Stimulated activated CD8-positive, alpha-beta memory T cell treated with anti-CD3 and anti-CD28 coated beads, Interleukin-4, amount 100 ng/mL, for 1 hour (primary cell): ENCODE measurements at regions not wholly inside any gene's neighbourhood (a gene's known extent, or its start where the extent isn't known, plus 50 kb on each side); places are given as distances from the start of the nearest gene placed in this dataset.
"Not testable (repeated sequence)": the region's sequence is repeated elsewhere in the genome, so short reads cannot be mapped to it uniquely, and the experiment has no call there.

ENCODE experiments used
- DNase-seq, 2 donors: peaks; one replicate each; pipeline ENCODE4 v3.0.0-alpha.2; 2020; ENCODE audit warnings: low read depth in 2 of 2, low spot score in 1 of 2

GRCh38 chr19:29154163-29154562, 58.8 kb downstream of the UQCRFS1 start:
- no peak for DNase-seq

GRCh38 chr19:29145756-29146155, 67.2 kb downstream of the UQCRFS1 start:
- DNase-seq, result no peak

- no peak for DNase-seq
Observed at GRCh38 chr19:29143183-29143582, 69.8 kb downstream of the UQCRFS1 start.

- DNase-seq, result no peak
Observed at GRCh38 chr19:29139227-29139626, 73.7 kb downstream of the UQCRFS1 start.

- not testable (repeated sequence) for DNase-seq
Observed at GRCh38 chr19:29138206-29138605, 74.7 kb downstream of the UQCRFS1 start.

GRCh38 chr19:29131456-29131855, 81.5 kb downstream of the UQCRFS1 start:
- no peak for DNase-seq

- DNase-seq, result no peak
Observed at GRCh38 chr19:29129148-29129547, 83.8 kb downstream of the UQCRFS1 start.

- DNase-seq, result no peak
Observed at GRCh38 chr19:29128203-29128602, 84.7 kb downstream of the UQCRFS1 start.

GRCh38 chr19:29122185-29122584, 90.8 kb downstream of the UQCRFS1 start:
- DNase-seq, result no peak

GRCh38 chr19:29121684-29122083, 91.3 kb downstream of the UQCRFS1 start:
- DNase-seq, result no peak

- no peak for DNase-seq
Observed at GRCh38 chr19:29120466-29120865, 92.5 kb downstream of the UQCRFS1 start.

- DNase-seq, result no peak
Observed at GRCh38 chr19:29119590-29119989, 93.4 kb downstream of the UQCRFS1 start.

- DNase-seq, result no peak
Observed at GRCh38 chr19:29118389-29118788, 94.6 kb downstream of the UQCRFS1 start.

GRCh38 chr19:29117926-29118325, 95.0 kb downstream of the UQCRFS1 start:
- no peak for DNase-seq

- DNase-seq, result no peak
Observed at GRCh38 chr19:29115181-29115580, 97.8 kb downstream of the UQCRFS1 start.

- no peak for DNase-seq
Observed at GRCh38 chr19:29113838-29114237, 99.1 kb downstream of the UQCRFS1 start.

- no peak for DNase-seq
Observed at GRCh38 chr19:29111576-29111975, 101.4 kb downstream of the UQCRFS1 start.

GRCh38 chr19:29107831-29108230, 105.1 kb downstream of the UQCRFS1 start:
- DNase-seq, result no peak

- DNase-seq, result no peak
Observed at GRCh38 chr19:29106346-29106885, 106.5 kb downstream of the UQCRFS1 start.

GRCh38 chr19:29105629-29106292, 107.2 kb downstream of the UQCRFS1 start:
- no peak for DNase-seq

- DNase-seq, result no peak
Observed at GRCh38 chr19:29104605-29105241, 108.2 kb downstream of the UQCRFS1 start.

GRCh38 chr19:29098863-29099481, 114.0 kb downstream of the UQCRFS1 start:
- no peak for DNase-seq
